ENCODE measurements at regions not wholly inside any gene's neighbourhood (a gene's known extent, or its start where the extent isn't known, plus 50 kb on each side); places are given as distances from the start of the nearest gene placed in this dataset.
"Not testable (repeated sequence)": the region's sequence is repeated elsewhere in the genome, so short reads cannot be mapped to it uniquely, and the experiment has no call there.

DNA sequence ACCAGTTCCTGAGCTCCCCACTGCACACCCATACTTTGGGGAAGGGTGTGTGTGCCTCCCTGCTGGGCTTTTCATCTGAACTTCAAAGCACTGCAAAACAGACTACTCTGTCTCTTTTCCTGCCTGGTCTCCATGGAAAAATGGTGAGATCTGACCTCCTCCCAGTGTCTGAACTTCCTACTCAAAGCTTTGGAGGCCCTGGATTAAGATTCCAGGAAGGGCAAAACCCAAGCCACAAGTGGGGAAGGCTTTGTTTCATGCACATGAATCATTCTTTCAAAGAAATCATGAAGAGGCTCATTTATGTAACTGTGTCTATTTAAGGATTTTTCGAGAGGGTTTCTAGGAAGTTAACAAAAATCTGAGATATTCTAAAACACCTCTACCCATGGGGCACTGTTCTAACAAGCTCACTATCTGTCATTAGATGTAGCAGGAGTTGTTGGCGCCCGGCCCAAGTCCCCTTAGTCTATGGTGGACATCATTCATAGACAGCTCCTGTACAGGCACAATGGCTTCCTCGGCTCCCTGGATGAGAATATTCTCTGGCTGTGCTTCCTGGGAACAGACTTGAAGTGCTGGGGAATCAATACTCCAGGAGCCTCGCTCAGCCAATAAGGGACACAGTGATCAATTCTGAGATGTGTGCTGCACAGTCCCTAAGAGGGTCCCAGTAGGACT, 224.0 kb downstream of the KTN1 start:
- no peak for DNase-seq (ENCODE audit: low read depth in 2 of 2, low spot score in 1 of 2)

- DNase-seq (ENCODE audit: low read depth in 2 of 2, low spot score in 1 of 2), result no peak
Measured at GRCh38 chr14:55805250-55805649, 225.2 kb downstream of the KTN1 start.

DNA sequence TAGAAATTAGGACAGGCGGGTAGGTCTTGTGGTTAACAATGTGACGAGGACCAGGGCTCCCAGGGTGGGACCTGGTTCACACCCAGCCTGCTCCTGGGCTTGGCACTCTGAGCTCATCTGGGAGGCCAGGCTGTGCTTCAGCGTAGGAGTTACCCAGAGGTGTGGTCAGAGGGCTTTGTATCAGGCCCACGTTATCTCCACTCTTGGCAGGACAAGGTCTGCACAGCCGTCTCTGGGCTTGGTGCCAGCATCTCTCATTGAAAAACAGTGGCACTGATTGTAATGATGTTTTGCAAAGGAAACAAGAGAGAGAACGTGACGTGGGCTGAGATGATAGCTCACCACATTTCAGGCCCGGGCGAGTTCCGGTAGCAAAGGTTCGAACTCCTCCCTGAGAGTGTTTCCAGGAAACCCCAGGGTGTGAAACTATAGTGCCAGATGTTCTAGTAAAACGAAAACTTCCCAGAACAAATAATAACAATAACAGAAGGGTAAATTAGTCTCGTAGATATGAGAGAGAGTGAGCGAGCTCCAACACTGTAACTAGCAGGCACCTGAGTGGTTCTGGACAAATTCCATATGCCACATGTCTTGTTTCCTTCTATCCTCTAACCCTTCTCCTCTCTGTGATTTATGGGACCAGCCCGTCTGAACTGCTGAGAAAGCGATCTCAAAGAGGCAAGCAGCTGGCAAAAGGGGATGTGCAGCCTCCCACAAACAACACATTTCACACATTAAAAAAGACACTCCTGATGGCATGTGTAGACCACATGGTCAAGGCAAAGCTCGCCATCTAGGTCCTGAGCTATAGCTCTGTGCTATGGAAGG, 227.3 kb downstream of the KTN1 start:
- DNase-seq (ENCODE audit: low read depth in 2 of 2, low spot score in 1 of 2), result peak; percentile 24 to 43

DNA sequence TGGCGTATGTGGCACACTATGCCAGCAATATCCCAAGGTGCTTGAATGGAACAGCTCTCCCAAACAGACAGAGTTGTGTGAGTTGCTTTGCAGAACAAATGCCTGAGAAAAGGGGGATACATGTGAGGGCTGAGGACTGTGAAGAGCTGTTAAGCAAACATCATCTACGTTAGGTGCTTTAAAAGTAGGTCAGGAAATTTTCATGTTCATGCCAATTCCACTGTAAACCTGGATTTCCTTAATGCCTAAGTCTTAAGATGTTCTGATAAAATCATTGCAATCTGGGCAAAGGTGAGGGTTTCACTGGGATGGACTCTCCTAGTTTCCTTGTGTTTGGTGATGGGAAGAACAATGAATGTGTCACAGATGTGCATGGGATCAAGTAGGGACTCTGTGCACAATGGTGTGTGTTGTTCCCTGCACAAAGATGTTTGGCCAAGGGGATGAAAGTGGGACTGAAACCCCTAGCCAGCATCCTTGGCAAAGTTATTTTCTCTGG, 227.9 kb downstream of the KTN1 start:
- DNase-seq (ENCODE audit: low read depth in 2 of 2, low spot score in 1 of 2), result no peak

- no peak for DNase-seq (ENCODE audit: low read depth in 2 of 2, low spot score in 1 of 2)
Measured at GRCh38 chr14:55813630-55814029, 233.6 kb downstream of the KTN1 start.

DNA sequence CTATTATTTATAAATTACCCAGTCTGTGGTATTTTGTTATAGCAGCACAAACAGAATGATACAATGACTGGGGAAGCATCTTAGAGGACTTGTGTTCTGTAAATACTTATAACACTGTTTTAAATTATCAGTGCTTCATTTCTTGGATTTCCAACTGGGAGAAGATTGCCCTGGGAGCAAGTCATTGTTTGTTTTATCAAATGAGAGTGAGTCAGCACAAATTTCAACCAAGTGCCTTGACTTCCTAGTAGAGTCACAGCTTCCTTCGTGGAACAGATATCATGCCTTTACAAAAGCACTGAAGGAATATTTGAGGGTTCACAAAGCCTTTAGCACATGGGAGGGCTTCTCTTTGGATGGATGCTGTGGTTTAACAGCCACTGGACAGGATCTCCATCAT, 234.1 kb downstream of the KTN1 start:
- DNase-seq (ENCODE audit: low read depth in 2 of 2, low spot score in 1 of 2), result no peak

GRCh38 chr14:55814873-55815272, 234.9 kb downstream of the KTN1 start:
- no peak for DNase-seq (ENCODE audit: low read depth in 2 of 2, low spot score in 1 of 2)

- no peak for DNase-seq (ENCODE audit: low read depth in 2 of 2, low spot score in 1 of 2)
Measured at GRCh38 chr14:55816225-55816624, 236.2 kb downstream of the KTN1 start.

DNA sequence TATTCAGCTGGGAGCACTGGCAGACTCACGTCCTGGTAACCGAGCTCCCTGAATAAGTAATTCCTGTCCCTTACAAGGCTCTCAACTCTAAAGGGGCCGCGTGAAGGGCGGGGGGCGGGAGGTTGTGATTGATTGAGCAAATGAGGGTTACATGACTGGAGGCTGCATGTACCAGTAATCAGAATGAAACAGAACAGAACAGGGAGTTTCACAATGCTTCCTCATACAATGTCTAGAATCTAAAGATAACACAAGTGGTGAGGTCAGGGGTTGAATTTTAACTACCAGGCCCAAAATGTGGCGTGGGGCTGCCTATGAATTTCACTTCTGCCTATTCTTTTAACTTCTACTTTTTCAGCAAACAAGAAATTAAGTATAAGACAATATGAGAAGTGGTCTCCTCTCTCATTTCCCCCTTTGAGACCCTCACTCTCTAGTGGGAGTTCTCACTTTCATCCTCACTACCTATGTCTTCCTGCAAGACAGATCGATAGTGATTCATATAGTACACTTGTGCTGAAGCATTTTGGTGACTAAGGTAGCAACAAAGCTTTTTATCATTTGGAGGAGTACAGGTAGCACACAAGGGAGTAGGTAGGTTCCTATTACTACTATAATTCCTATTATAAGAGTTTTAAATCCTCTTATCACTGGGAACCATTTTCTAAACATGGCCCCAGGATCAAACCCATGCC, 239.8 kb downstream of the KTN1 start:
- no peak for DNase-seq (ENCODE audit: low read depth in 2 of 2, low spot score in 1 of 2)

DNA sequence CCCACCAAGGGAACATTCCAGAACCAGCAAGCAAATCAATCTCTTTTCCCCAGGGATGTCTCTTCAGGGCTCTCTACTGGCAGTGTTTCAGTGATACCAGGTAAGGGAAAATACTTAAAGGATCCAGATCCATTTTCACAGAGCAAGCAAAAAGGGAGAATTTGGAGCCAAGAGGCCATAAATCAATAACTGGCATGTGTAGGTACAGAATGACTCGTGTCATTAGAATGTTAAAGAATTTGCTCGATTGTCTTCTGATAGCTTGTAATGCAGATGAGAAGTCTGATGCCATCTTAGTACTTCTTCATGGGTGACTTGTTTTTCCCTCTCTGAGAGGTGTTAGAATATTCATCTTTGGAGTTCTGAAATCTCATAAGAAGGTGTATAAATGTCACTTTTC, 242.9 kb downstream of the KTN1 start:
- no peak for DNase-seq (ENCODE audit: low read depth in 2 of 2, low spot score in 1 of 2)

DNA sequence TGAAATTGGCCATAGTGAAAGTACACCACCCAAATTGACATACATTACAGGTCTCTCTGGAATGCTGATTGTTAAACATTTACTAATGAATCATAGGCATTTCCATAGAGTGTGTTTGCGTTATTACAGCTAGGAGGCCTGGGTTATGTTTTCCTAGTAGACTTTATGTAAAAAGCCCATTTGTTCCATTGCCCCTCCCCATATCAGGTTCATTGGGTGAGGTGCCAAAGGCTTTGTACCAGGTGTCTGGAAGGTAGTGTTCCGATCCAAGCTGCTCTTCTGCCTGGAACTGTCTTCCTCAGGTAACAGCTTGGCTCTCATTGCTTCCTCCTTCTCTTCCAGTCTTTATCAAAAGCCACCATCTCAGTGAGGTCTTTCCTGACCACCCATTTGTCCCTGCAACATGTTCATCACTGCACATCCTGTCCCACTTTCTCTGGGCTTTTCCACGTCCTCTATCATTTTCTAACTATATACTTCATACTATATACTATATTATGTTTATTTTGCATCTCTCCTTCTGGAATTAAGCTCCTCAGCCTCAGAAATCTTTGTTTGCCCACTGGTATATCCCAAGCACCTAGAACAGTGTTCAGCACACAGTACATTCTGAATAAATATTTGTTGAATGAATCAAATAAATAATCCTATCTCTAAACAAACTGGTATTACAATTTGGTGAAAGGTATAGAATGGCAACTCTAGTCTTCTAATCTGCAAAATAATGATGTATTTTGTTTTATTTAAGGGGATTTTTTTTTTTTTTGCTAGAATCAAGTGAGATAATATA, 252.3 kb downstream of the KTN1 start:
- DNase-seq (ENCODE audit: low read depth in 2 of 2, low spot score in 1 of 2), result no peak

DNA sequence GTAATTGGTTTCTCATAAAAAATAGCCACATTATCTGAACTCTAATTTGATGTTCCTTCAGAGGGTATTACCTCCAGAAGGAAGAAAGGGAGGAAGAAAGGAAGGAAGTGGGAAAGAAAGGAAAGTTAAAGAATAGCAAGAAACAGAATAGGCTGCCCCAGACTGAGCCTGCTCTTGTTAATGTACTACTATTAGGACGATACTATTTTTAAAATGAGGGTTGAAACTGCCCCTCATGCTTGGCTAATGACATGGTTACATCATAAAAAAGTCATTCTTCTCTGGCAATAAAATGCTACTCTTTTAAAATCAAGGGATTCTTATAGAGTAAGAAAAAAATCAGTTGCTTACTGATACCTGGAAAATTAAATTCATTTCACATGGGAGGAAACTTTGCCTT, 253.0 kb downstream of the KTN1 start:
- DNase-seq (ENCODE audit: low read depth in 2 of 2, low spot score in 1 of 2), result no peak

- no peak for DNase-seq (ENCODE audit: low read depth in 2 of 2, low spot score in 1 of 2)
Measured at GRCh38 chr14:55834390-55834789, 254.4 kb downstream of the KTN1 start.

DNA sequence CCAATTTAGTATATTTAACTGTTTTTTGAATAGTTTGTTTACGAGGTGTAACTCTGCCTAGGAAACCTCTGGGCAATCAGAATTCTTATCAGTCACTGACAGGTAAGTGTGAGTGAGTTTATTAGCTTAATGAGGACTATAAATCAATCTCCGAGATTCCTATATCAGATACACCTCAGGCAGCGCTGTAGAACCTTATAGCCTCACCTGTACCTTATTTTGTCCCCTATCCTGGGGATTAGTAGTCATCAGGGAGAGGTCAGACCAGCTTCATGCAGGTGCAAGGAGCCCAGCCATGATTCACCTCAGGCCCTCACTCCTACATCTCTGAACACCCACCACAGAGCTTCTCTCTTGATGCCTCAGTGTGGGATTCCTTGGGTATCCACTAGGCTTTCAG, 256.0 kb downstream of the KTN1 start:
- DNase-seq (ENCODE audit: low read depth in 2 of 2, low spot score in 1 of 2), result no peak

DNA sequence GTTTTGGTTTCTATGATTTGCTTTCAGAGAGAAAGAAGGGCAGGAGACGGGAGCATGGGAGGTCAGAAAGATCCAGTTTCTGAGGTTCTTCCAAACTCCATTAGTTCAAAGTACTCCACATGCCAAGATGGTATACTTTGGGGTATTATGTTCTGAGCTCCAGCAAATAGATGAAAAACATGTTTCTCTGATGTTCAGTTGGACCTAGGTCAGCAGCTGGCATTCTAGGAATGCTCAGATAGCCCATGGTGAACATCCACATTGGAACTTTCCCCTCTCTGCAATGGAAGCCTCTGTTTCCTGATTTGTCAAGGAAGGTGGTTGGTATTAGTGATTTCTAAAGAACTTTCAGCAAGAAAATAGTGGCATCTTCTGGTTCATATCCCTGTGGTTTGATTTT, 257.5 kb downstream of the KTN1 start:
- DNase-seq (ENCODE audit: low read depth in 2 of 2, low spot score in 1 of 2), result no peak

- DNase-seq (ENCODE audit: low read depth in 2 of 2, low spot score in 1 of 2), result no peak
Measured at GRCh38 chr14:55838529-55839052, 258.6 kb downstream of the KTN1 start.

DNA sequence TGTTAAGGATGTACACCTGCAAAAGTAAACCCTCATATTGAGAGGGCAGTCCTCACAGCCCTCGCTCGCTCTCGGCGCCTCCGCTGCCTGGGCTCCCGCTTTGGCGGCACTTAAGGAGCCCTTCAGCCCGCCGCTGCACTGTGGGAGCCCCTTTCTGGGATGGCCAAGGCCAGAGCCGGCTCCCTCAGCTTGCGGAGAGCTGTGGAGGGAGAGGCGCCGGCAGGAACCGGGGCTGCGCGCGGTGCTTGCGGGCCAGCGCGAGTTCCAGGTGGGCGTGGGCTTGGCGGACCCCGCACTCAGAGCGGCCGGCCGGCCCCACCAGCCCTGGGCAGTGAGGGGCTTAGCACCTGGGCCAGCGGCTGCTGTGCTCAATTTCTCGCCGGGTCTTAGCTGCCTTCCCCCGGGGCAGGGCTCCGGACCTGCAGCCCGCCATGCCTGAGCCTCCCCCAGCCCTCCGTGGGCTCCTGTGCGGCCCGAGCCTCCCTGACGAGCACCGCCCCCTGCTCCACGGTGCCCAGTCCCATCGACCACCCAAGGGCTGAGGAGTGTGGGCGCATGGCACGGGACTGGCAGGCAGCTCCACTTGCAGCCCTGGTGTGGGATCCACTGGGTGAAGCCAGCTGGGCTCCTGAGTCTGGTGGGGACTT, 259.4 kb downstream of the KTN1 start:
- not testable (repeated sequence) for DNase-seq (ENCODE audit: low read depth in 2 of 2, low spot score in 1 of 2)

GRCh38 chr14:55840821-55841220, 260.8 kb downstream of the KTN1 start:
- DNase-seq (ENCODE audit: low read depth in 2 of 2, low spot score in 1 of 2), result no peak

DNA sequence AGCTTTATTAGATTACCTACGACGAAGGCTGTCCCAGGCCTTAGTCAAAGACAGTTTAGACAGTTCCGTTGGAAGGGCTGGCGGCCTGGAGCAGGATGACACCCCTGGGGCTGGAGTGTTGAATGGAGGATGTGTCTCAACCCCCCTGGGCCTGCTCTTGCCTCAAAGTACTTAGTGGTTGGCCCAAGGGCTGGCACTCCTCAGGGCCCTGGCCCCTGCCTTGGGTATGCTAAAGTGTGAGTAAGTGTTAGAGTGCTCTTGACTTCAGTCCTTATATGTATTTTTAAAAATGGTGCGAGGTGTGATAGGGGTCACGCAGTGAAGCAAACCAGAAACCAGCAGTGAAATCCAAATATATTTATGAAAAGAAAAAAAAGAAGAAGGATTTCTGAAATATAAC, 261.6 kb downstream of the KTN1 start:
- no peak for DNase-seq (ENCODE audit: low read depth in 2 of 2, low spot score in 1 of 2)

- DNase-seq (ENCODE audit: low read depth in 2 of 2, low spot score in 1 of 2), result no peak
Measured at GRCh38 chr14:55843718-55844403, 263.9 kb downstream of the KTN1 start.

All from stimulated activated CD8-positive, alpha-beta memory T cell treated with anti-CD3 and anti-CD28 coated beads, Interleukin-4, amount 100 ng/mL, for 4 hours (primary cell).